WERI-Rb-1 (cell line): ENCODE measurements at regions not wholly inside any gene's neighbourhood (a gene's known extent, or its start where the extent isn't known, plus 50 kb on each side); places are given as distances from the start of the nearest gene placed in this dataset.

ENCODE experiments used
- DNase-seq: peaks from one replicate; pipeline ENCODE4 v3.0.0-alpha.2; 2020
- H3K27ac ChIP-seq: fragments of 250-450 bp; sonication (Bioruptor Pico); 2 replicates; pipeline ENCODE4 v1.5.1; 2020; ENCODE audit warnings: mild to moderate bottlenecking, moderate library complexity
- H3K27me3 ChIP-seq: fragments of 250-450 bp; sonication (Bioruptor Pico); 2 replicates; pipeline ENCODE4 v1.5.1; 2021; ENCODE audit warnings: mild to moderate bottlenecking, low read depth, moderate library complexity; ENCODE audit not compliant: insufficient read depth, severe bottlenecking
- H3K36me3 ChIP-seq: fragments of 250-450 bp; sonication (Bioruptor Pico); 2 replicates; pipeline ENCODE4 v1.5.1; 2020; ENCODE audit warnings: mild to moderate bottlenecking, moderate library complexity
- H3K4me3 ChIP-seq: 2 replicates; pipeline ENCODE4 v1.5.1; 2011; ENCODE audit warnings: low read depth, mild to moderate bottlenecking, control low read depth, low read length
- H3K9me3 ChIP-seq: fragments of 250-450 bp; sonication (Bioruptor Pico); 2 replicates; pipeline ENCODE4 v1.5.1; 2021; ENCODE audit warnings: mild to moderate bottlenecking, moderate library complexity; ENCODE audit not compliant: severe bottlenecking
- CTCF ChIP-seq: IDR thresholded peaks from 2 replicates; pipeline ENCODE4 v1.5.1; 2011; ENCODE audit warnings: low read depth, mild to moderate bottlenecking, control low read depth, inconsistent platforms, low read length

GRCh38 chr16:85188822-85189672 is 76.8 kb upstream of the CIBAR2 start:
- H3K36me3 ChIP-seq = peaks cover 8% of the 10 kb centered on the region
- H3K9me3 ChIP-seq = no peaks in the 10 kb centered on the region
- H3K4me3 ChIP-seq = no peak overlapping the region
- TF ChIP-seq CTCF = no peak
- no peaks in the 10 kb centered on the region for H3K27me3 ChIP-seq
- DNase-seq = no peak
- H3K27ac ChIP-seq = no peak overlapping the region

GRCh38 chr16:85190572-85190971 is 78.3 kb upstream of the CIBAR2 start:
- H3K27ac ChIP-seq = no peak overlapping the region
- TF ChIP-seq CTCF = no peak
- no peak for DNase-seq

GRCh38 chr16:85191341-85191965 is 79.2 kb upstream of the CIBAR2 start:
- Histone ChIP-seq H3K36me3 (no peaks in the 10 kb centered on the region), H3K4me3 (no peak overlapping the region), H3K27ac (no peak overlapping the region), H3K9me3 (no peaks in the 10 kb centered on the region), H3K27me3 (no peaks in the 10 kb centered on the region)
- DNase-seq = no peak
- TF ChIP-seq CTCF = no peak

More at GRCh38 chr16:85190572-85190971, 78.3 kb upstream of the CIBAR2 start:
- no peaks in the 10 kb centered on the region for H3K36me3 ChIP-seq
- H3K27me3 ChIP-seq = no peaks in the 10 kb centered on the region
- H3K4me3 ChIP-seq = no peak overlapping the region
- no peaks in the 10 kb centered on the region for H3K9me3 ChIP-seq

- no peak for DNase-seq
- no peak overlapping the region for H3K27ac ChIP-seq
Observed at GRCh38 chr16:85192238-85193114, 80.2 kb upstream of the CIBAR2 start.

GRCh38 chr16:85193115-85193493 is 80.8 kb upstream of the CIBAR2 start:
- Histone ChIP-seq H3K27ac (no peak overlapping the region), H3K36me3 (no peaks in the 10 kb centered on the region), H3K4me3 (no peak overlapping the region), H3K27me3 (no peaks in the 10 kb centered on the region), H3K9me3 (no peaks in the 10 kb centered on the region)
- DNase-seq = no peak
- TF ChIP-seq CTCF = no peak

More at GRCh38 chr16:85192238-85193114, 80.2 kb upstream of the CIBAR2 start:
- H3K36me3 ChIP-seq = no peaks in the 10 kb centered on the region
- no peaks in the 10 kb centered on the region for H3K9me3 ChIP-seq
- no peaks in the 10 kb centered on the region for H3K27me3 ChIP-seq
- TF ChIP-seq CTCF = no peak
- no peak overlapping the region for H3K4me3 ChIP-seq
